Immature natural killer cell (primary cell): ENCODE measurements at regions not wholly inside any gene's neighbourhood (a gene's known extent, or its start where the extent isn't known, plus 50 kb on each side); places are given as distances from the start of the nearest gene placed in this dataset.

Experiments used
- DNase-seq, 3 donors: peaks; one replicate each; pipeline ENCODE4 v3.0.0; 2022; ENCODE audit warnings: mixed read lengths in 1 of 3
- H3K27ac Mint-ChIP-seq, 6 donors: one replicate each; pipeline ENCODE4 v1.8.0; 2020; ENCODE audit warnings: mixed read lengths in 6 of 6, mild to moderate bottlenecking in 5 of 6, inconsistent platforms in 4 of 6, moderate library complexity in 3 of 6
- H3K27me3 Mint-ChIP-seq, 3 donors: one replicate each; pipeline ENCODE4 v1.8.0; 2020 to 2021; ENCODE audit warnings: low read depth in 3 of 3, mild to moderate bottlenecking in 3 of 3, mixed read lengths in 3 of 3, moderate library complexity in 3 of 3, inconsistent platforms in 1 of 3
- H3K36me3 Mint-ChIP-seq, 3 donors: one replicate each; pipeline ENCODE4 v1.8.0; 2020; ENCODE audit warnings: mixed read lengths in 3 of 3, inconsistent platforms in 2 of 3, mild to moderate bottlenecking in 2 of 3
- H3K4me1 Mint-ChIP-seq, 2 donors: one replicate each; pipeline ENCODE4 v1.8.0; 2020; ENCODE audit warnings: inconsistent platforms in 2 of 2, mild to moderate bottlenecking in 2 of 2, mixed read lengths in 2 of 2, moderate library complexity in 1 of 2
- H3K4me3 Mint-ChIP-seq, 5 donors: one replicate each; pipeline ENCODE4 v1.8.0; 2020; ENCODE audit warnings: mild to moderate bottlenecking in 5 of 5, mixed read lengths in 5 of 5, inconsistent platforms in 3 of 5, moderate library complexity in 3 of 5
- H3K9me3 Mint-ChIP-seq, 6 donors: one replicate each; pipeline ENCODE4 v1.8.0; 2020; ENCODE audit warnings: mild to moderate bottlenecking in 6 of 6, mixed read lengths in 6 of 6, inconsistent platforms in 4 of 6, moderate library complexity in 3 of 6

- H3K27me3 Mint-ChIP-seq, result peaks cover 2 to 5% (median 4%) of the 10 kb centered on the region in 3 donors
- DNase-seq, result no peak
- H3K27ac Mint-ChIP-seq, result no peak overlapping the region
- H3K4me3 Mint-ChIP-seq, result no peak overlapping the region
- H3K36me3 Mint-ChIP-seq, result no peaks in the 10 kb centered on the region
- H3K4me1 Mint-ChIP-seq, result no peaks in the 10 kb centered on the region
- peaks cover 0 to 6% (median 3%) of the 10 kb centered on the region in 6 donors for H3K9me3 Mint-ChIP-seq
These were observed 146.5 kb downstream of the DDX1 start for GRCh38 chr2:15738225-15738546.

GRCh38 chr2:15738943-15739342 lies 147.3 kb downstream of the DDX1 start:
- H3K27me3 Mint-ChIP-seq, result peaks cover 0 to 5% (median 4%) of the 10 kb centered on the region in 3 donors
- H3K36me3 Mint-ChIP-seq, result no peaks in the 10 kb centered on the region
- no peak overlapping the region for H3K4me3 Mint-ChIP-seq
- no peaks in the 10 kb centered on the region for H3K4me1 Mint-ChIP-seq
- no peak overlapping the region for H3K27ac Mint-ChIP-seq
- peaks cover 0 to 6% (median 4%) of the 10 kb centered on the region in 6 donors for H3K9me3 Mint-ChIP-seq
- no peak for DNase-seq

GRCh38 chr2:15744820-15745219 lies 153.2 kb downstream of the DDX1 start:
- no peak overlapping the region for H3K27ac Mint-ChIP-seq
- no peak overlapping the region for H3K4me3 Mint-ChIP-seq
- peaks cover 0 to 6% (median 2%) of the 10 kb centered on the region in 6 donors for H3K9me3 Mint-ChIP-seq
- no peak for DNase-seq
- H3K36me3 Mint-ChIP-seq, result no peaks in the 10 kb centered on the region
- no peaks in the 10 kb centered on the region for H3K4me1 Mint-ChIP-seq
- peaks cover 0 to 13% (median 6%) of the 10 kb centered on the region in 3 donors for H3K27me3 Mint-ChIP-seq

GRCh38 chr2:15745350-15745749 lies 153.7 kb downstream of the DDX1 start:
- no peaks in the 10 kb centered on the region for H3K36me3 Mint-ChIP-seq
- no peak overlapping the region for H3K4me3 Mint-ChIP-seq
- peaks cover 0 to 5% (median 2%) of the 10 kb centered on the region in 6 donors for H3K9me3 Mint-ChIP-seq
- DNase-seq, result no peak
- peaks cover 0 to 13% (median 6%) of the 10 kb centered on the region in 3 donors for H3K27me3 Mint-ChIP-seq
- no peak overlapping the region for H3K27ac Mint-ChIP-seq
- H3K4me1 Mint-ChIP-seq, result no peaks in the 10 kb centered on the region

- DNase-seq, result no peak
- Mint-ChIP-seq H3K4me1 (no peaks in the 10 kb centered on the region), H3K4me3 (no peak overlapping the region), H3K9me3 (peaks cover 0 to 5% (median under 1%) of the 10 kb centered on the region in 6 donors), H3K27me3 (peaks cover 0 to 13% (median 6%) of the 10 kb centered on the region in 3 donors), H3K27ac (no peak overlapping the region), H3K36me3 (no peaks in the 10 kb centered on the region)
These were observed 154.4 kb downstream of the DDX1 start for GRCh38 chr2:15745907-15746702.

GRCh38 chr2:15746703-15747550 lies 155.3 kb downstream of the DDX1 start:
- Mint-ChIP-seq H3K9me3 (peaks cover 0 to 2% (median 0%) of the 10 kb centered on the region in 6 donors), H3K36me3 (no peaks in the 10 kb centered on the region), H3K4me1 (no peaks in the 10 kb centered on the region), H3K4me3 (no peak overlapping the region), H3K27ac (no peak overlapping the region), H3K27me3 (peaks cover 0 to 13% (median 6%) of the 10 kb centered on the region in 3 donors)
- no peak for DNase-seq

- peaks cover 0 to 9% (median 6%) of the 10 kb centered on the region in 3 donors for H3K27me3 Mint-ChIP-seq
- H3K36me3 Mint-ChIP-seq, result no peaks in the 10 kb centered on the region
- no peak overlapping the region for H3K27ac Mint-ChIP-seq
- H3K4me3 Mint-ChIP-seq, result no peak overlapping the region
- no peak for DNase-seq
- H3K9me3 Mint-ChIP-seq, result peaks cover 0 to 2% (median 0%) of the 10 kb centered on the region in 6 donors
- no peaks in the 10 kb centered on the region for H3K4me1 Mint-ChIP-seq
These were observed 156.2 kb downstream of the DDX1 start for GRCh38 chr2:15747603-15748471.

GRCh38 chr2:15748736-15749323 lies 157.2 kb downstream of the DDX1 start:
- Mint-ChIP-seq H3K4me3 (no peak overlapping the region), H3K9me3 (no peaks in the 10 kb centered on the region), H3K27ac (no peak overlapping the region), H3K27me3 (peaks cover 0 to 9% (median 6%) of the 10 kb centered on the region in 3 donors), H3K4me1 (no peaks in the 10 kb centered on the region), H3K36me3 (no peaks in the 10 kb centered on the region)
- no peak for DNase-seq

- Mint-ChIP-seq H3K27me3 (peaks cover 0 to 9% (median 6%) of the 10 kb centered on the region in 3 donors), H3K4me1 (no peaks in the 10 kb centered on the region), H3K9me3 (no peaks in the 10 kb centered on the region), H3K36me3 (no peaks in the 10 kb centered on the region), H3K27ac (no peak overlapping the region), H3K4me3 (no peak overlapping the region)
- DNase-seq, result no peak
These were observed 158.1 kb downstream of the DDX1 start for GRCh38 chr2:15749460-15750432.

- no peak for DNase-seq
- no peaks in the 10 kb centered on the region for H3K9me3 Mint-ChIP-seq
- H3K4me3 Mint-ChIP-seq, result no peak overlapping the region
- no peak overlapping the region for H3K27ac Mint-ChIP-seq
- H3K27me3 Mint-ChIP-seq, result peaks cover 0 to 6% (median 6%) of the 10 kb centered on the region in 3 donors
- no peaks in the 10 kb centered on the region for H3K36me3 Mint-ChIP-seq
- H3K4me1 Mint-ChIP-seq, result no peaks in the 10 kb centered on the region
These were observed 158.8 kb downstream of the DDX1 start for GRCh38 chr2:15750433-15750814.

- H3K27ac Mint-ChIP-seq, result no peak overlapping the region
- no peaks in the 10 kb centered on the region for H3K9me3 Mint-ChIP-seq
- no peak overlapping the region for H3K4me3 Mint-ChIP-seq
- no peak for DNase-seq
- no peaks in the 10 kb centered on the region for H3K4me1 Mint-ChIP-seq
- no peaks in the 10 kb centered on the region for H3K36me3 Mint-ChIP-seq
- peaks cover 0 to 6% (median 4%) of the 10 kb centered on the region in 3 donors for H3K27me3 Mint-ChIP-seq
These were observed 159.2 kb downstream of the DDX1 start for GRCh38 chr2:15750822-15751329.

GRCh38 chr2:15751477-15751876 lies 159.8 kb downstream of the DDX1 start:
- Mint-ChIP-seq H3K27ac (no peak overlapping the region), H3K27me3 (peaks cover 0 to 6% (median 4%) of the 10 kb centered on the region in 3 donors), H3K4me1 (no peaks in the 10 kb centered on the region), H3K4me3 (no peak overlapping the region), H3K36me3 (no peaks in the 10 kb centered on the region), H3K9me3 (no peaks in the 10 kb centered on the region)
- no peak for DNase-seq
